GM12878 (cell line): ENCODE measurements at regions not wholly inside any gene's neighbourhood (a gene's known extent, or its start where the extent isn't known, plus 50 kb on each side); places are given as distances from the start of the nearest gene placed in this dataset.

Experiments used
- ATF7 ChIP-seq: fragments of 450-650 bp; IDR thresholded peaks from 2 replicates; pipeline ENCODE4 v1.6.1; 2016; ENCODE audit warnings: low read depth, mild to moderate bottlenecking
- CTCF ChIP-seq, 3 experiments: IDR thresholded peaks in 2 of 3; conservative IDR thresholded peaks in 1 of 3; 2 replicates each; pipeline ENCODE4 v1.5.1; 2011; ENCODE audit warnings: low read depth in 3 of 3, low read length in 3 of 3, mild to moderate bottlenecking in 3 of 3, control low read depth in 2 of 3, moderate library complexity in 2 of 3, inconsistent platforms in 1 of 3, mixed read lengths in 1 of 3; ENCODE audit not compliant: control insufficient read depth in 2 of 3, insufficient read depth in 1 of 3; ENCODE audit errors: extremely low read depth in 1 of 3
- ELK1 ChIP-seq: IDR thresholded peaks from 2 replicates; pipeline ENCODE4 v1.6.1; 2012; ENCODE audit warnings: low read depth, low read length, improper control_type of control experiment
- EP300 ChIP-seq, 2 experiments: fragments of 150-350 bp in 1 of 2; IDR thresholded peaks; 2 replicates each; pipeline ENCODE4 v1.6.1; 2011 to 2012; ENCODE audit warnings: low read depth in 2 of 2, low read length in 2 of 2, borderline replicate concordance in 1 of 2, improper control_type of control experiment in 1 of 2, inconsistent platforms in 1 of 2; ENCODE audit not compliant: control insufficient read depth in 1 of 2
- EZH2 ChIP-seq: IDR thresholded peaks from 2 replicates; pipeline ENCODE4 v1.6.1; 2012; ENCODE audit warnings: low read depth, mild to moderate bottlenecking, control low read depth, inconsistent platforms, low read length, borderline replicate concordance; ENCODE audit not compliant: control insufficient read depth
- NFXL1 ChIP-seq: fragments of 450-650 bp; IDR thresholded peaks from 2 replicates; pipeline ENCODE4 v1.6.1; 2017; ENCODE audit warnings: antibody characterized with exemption, mild to moderate bottlenecking, borderline replicate concordance
- POLR2A ChIP-seq: IDR thresholded peaks from 2 replicates; pipeline ENCODE4 v1.6.1; 2011; ENCODE audit warnings: low read depth, mild to moderate bottlenecking, low read length
- POLR2AphosphoS5 ChIP-seq: IDR thresholded peaks from 2 replicates; pipeline ENCODE4 v1.6.1; 2011; ENCODE audit warnings: mild to moderate bottlenecking, low read length, inconsistent platforms
- POU2F2 ChIP-seq: IDR thresholded peaks from 3 replicates; pipeline ENCODE4 v1.6.1; 2011; ENCODE audit warnings: low read depth, mild to moderate bottlenecking, low read length, borderline replicate concordance
- PRDM15 ChIP-seq: fragments of 450-650 bp; formaldehyde crosslinking; IDR thresholded peaks from 2 replicates; pipeline ENCODE4 v1.4.0; 2020; ENCODE audit warnings: mild to moderate bottlenecking, moderate library complexity
- SMAD1 ChIP-seq: fragments of 450-650 bp; IDR thresholded peaks from 2 replicates; pipeline ENCODE4 v1.6.1; 2018; ENCODE audit warnings: mild to moderate bottlenecking, low read depth; ENCODE audit not compliant: partially characterized antibody
- TF ChIP-seq, protein P1 (sequence below): fragments of 150-350 bp; IDR thresholded peaks from 2 replicates; pipeline ENCODE4 v1.6.1; 2016; ENCODE audit warnings: low read depth, low read length

GRCh38 chr6:6386010-6386409, 65.5 kb upstream of the F13A1 start:
- TF ChIP-seq POLR2AphosphoS5 = no peak
- no peak for TF ChIP-seq EZH2
- no peak for TF ChIP-seq ELK1
- TF ChIP-seq POU2F2 = no peak
- no peak for TF ChIP-seq PRDM15 (CRISPR knock-in tag)
- TF ChIP-seq POLR2A = no peak
- no peak for TF ChIP-seq NFXL1
- TF ChIP-seq, protein P1, sequence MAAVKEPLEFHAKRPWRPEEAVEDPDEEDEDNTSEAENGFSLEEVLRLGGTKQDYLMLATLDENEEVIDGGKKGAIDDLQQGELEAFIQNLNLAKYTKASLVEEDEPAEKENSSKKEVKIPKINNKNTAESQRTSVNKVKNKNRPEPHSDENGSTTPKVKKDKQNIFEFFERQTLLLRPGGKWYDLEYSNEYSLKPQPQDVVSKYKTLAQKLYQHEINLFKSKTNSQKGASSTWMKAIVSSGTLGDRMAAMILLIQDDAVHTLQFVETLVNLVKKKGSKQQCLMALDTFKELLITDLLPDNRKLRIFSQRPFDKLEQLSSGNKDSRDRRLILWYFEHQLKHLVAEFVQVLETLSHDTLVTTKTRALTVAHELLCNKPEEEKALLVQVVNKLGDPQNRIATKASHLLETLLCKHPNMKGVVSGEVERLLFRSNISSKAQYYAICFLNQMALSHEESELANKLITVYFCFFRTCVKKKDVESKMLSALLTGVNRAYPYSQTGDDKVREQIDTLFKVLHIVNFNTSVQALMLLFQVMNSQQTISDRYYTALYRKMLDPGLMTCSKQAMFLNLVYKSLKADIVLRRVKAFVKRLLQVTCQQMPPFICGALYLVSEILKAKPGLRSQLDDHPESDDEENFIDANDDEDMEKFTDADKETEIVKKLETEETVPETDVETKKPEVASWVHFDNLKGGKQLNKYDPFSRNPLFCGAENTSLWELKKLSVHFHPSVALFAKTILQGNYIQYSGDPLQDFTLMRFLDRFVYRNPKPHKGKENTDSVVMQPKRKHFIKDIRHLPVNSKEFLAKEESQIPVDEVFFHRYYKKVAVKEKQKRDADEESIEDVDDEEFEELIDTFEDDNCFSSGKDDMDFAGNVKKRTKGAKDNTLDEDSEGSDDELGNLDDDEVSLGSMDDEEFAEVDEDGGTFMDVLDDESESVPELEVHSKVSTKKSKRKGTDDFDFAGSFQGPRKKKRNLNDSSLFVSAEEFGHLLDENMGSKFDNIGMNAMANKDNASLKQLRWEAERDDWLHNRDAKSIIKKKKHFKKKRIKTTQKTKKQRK = no peak
- TF ChIP-seq CTCF (IDR thresholded peaks at IDR 0.05 in 2 of 3, conservative IDR thresholded peaks at IDR 0.05 in 1 of 3; ENCODE audit: control insufficient read depth in 2 of 3, extremely low read depth in 1 of 3, insufficient read depth in 1 of 3, low read depth in 3 of 3, low read length in 3 of 3) = no peak
- no peak for TF ChIP-seq EP300 (IDR thresholded peaks at IDR 0.05; ENCODE audit: borderline replicate concordance in 1 of 2, control insufficient read depth in 1 of 2, low read depth in 2 of 2, low read length in 2 of 2)
- no peak for TF ChIP-seq ATF7
- TF ChIP-seq SMAD1 = no peak
